ENCODE measurements at regions not wholly inside any gene's neighbourhood (a gene's known extent, or its start where the extent isn't known, plus 50 kb on each side); places are given as distances from the start of the nearest gene placed in this dataset.
A peak's percentile ranks its signal among the peaks of the same experiment; 100 is the strongest.

DNA sequence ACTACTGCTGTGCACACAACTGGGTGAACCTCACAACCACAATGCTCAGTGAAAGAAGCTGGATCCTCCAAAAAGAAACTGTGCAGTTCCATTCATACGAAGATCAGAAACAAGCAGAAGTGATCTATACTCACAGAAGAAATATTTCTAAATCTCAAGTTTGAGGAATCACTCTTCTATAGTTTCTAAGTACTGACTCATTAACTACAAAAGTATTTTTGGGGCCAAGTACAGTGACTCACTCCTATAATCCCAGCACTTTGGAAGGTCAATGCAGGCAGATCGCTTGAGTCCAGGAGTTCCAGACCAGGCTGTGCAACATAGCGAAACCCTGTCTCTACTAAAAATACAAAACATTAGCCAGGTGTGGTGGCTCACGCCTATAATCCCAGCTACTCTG, 51.3 kb upstream of the RELL1 start:
- DNase-seq (ENCODE audit: low read depth), result peak; percentile 83
